ENCODE measurements at regions not wholly inside any gene's neighbourhood (a gene's known extent, or its start where the extent isn't known, plus 50 kb on each side); places are given as distances from the start of the nearest gene placed in this dataset.

- no peaks in the 10 kb centered on the region for H3K4me1 ChIP-seq
- intact Hi-C loops (cut with DNase I): no loop called here
- H3K9me3 ChIP-seq: no peaks in the 10 kb centered on the region
- H3K36me3 ChIP-seq: no peaks in the 10 kb centered on the region
- no peak for DNase-seq
- H3K27ac ChIP-seq: peak overlapping the region; percentile 82
- no peak for TF ChIP-seq CTCF (IDR thresholded peaks at IDR 0.05)
- H3K4me3 ChIP-seq: no peak overlapping the region
- no peaks in the 10 kb centered on the region for H3K27me3 ChIP-seq
- peak overlapping the region in 1 of 2 donors; percentile 22 for H3K9ac ChIP-seq (ENCODE audit: low read depth in 2 of 2, low read length in 2 of 2)
These were observed 1815.6 kb upstream of the LRRTM1 start for GRCh38 chr2:82120115-82120514.

DNA sequence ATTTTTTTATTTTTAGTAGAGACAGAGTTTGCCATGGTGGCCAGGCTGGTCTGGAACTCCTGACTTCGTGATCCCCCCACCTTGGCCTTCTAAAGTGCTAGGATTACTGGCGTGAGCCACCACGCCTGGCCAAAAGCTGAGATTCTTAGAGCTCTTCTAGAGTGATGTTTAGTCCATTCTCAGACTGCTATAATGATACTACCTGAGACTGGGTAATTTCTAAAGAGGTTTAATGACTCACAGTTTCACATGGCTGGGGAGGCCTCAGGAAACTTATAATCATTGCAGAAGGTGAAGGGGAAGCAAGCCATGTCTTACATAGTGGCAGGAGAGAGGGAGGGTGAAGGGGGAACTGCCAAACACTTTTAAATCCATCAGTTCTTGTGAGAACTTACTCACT lies 1804.9 kb upstream of the LRRTM1 start:
- Histone ChIP-seq H3K9me3 (no peaks in the 10 kb centered on the region), H3K4me3 (no peak overlapping the region), H3K27ac (no peak overlapping the region), H3K27me3 (no peaks in the 10 kb centered on the region), H3K4me1 (no peaks in the 10 kb centered on the region), H3K9ac (ENCODE audit: low read depth in 2 of 2, low read length in 2 of 2) (no peak overlapping the region), H3K36me3 (no peaks in the 10 kb centered on the region)
- TF ChIP-seq CTCF (IDR thresholded peaks at IDR 0.05): no peak
- intact Hi-C loops (cut with DNase I): no loop called here
- DNase-seq: no peak

GRCh38 chr2:82098617-82099016 lies 1794.1 kb upstream of the LRRTM1 start:
- DNase-seq: no peak
- no peaks in the 10 kb centered on the region for H3K36me3 ChIP-seq
- intact Hi-C loops (cut with DNase I): no loop called here
- no peak overlapping the region for H3K9ac ChIP-seq (ENCODE audit: low read depth in 2 of 2, low read length in 2 of 2)
- no peak overlapping the region for H3K27ac ChIP-seq
- H3K4me1 ChIP-seq: no peaks in the 10 kb centered on the region
- no peak overlapping the region for H3K4me3 ChIP-seq
- H3K27me3 ChIP-seq: no peaks in the 10 kb centered on the region
- TF ChIP-seq CTCF (IDR thresholded peaks at IDR 0.05): no peak
- no peaks in the 10 kb centered on the region for H3K9me3 ChIP-seq

GRCh38 chr2:82089518-82089917 lies 1785.0 kb upstream of the LRRTM1 start:
- Histone ChIP-seq H3K4me1 (no peaks in the 10 kb centered on the region), H3K27ac (no peak overlapping the region), H3K27me3 (no peaks in the 10 kb centered on the region), H3K9ac (ENCODE audit: low read depth in 2 of 2, low read length in 2 of 2) (no peak overlapping the region), H3K4me3 (no peak overlapping the region), H3K36me3 (no peaks in the 10 kb centered on the region), H3K9me3 (no peaks in the 10 kb centered on the region)
- TF ChIP-seq CTCF (IDR thresholded peaks at IDR 0.05): no peak
- intact Hi-C loops (cut with DNase I): no loop called here
- no peak for DNase-seq

- no peak for TF ChIP-seq CTCF (IDR thresholded peaks at IDR 0.05)
- Histone ChIP-seq H3K4me3 (no peak overlapping the region), H3K27me3 (no peaks in the 10 kb centered on the region), H3K4me1 (no peaks in the 10 kb centered on the region), H3K9ac (ENCODE audit: low read depth in 2 of 2, low read length in 2 of 2) (no peak overlapping the region), H3K9me3 (no peaks in the 10 kb centered on the region), H3K36me3 (no peaks in the 10 kb centered on the region), H3K27ac (no peak overlapping the region)
- no peak for DNase-seq
- intact Hi-C loops (cut with DNase I): no loop called here
These were observed 1780.3 kb upstream of the LRRTM1 start for GRCh38 chr2:82084679-82085392.
